ENCODE measurements at regions not wholly inside any gene's neighbourhood (a gene's known extent, or its start where the extent isn't known, plus 50 kb on each side); places are given as distances from the start of the nearest gene placed in this dataset.

DNA sequence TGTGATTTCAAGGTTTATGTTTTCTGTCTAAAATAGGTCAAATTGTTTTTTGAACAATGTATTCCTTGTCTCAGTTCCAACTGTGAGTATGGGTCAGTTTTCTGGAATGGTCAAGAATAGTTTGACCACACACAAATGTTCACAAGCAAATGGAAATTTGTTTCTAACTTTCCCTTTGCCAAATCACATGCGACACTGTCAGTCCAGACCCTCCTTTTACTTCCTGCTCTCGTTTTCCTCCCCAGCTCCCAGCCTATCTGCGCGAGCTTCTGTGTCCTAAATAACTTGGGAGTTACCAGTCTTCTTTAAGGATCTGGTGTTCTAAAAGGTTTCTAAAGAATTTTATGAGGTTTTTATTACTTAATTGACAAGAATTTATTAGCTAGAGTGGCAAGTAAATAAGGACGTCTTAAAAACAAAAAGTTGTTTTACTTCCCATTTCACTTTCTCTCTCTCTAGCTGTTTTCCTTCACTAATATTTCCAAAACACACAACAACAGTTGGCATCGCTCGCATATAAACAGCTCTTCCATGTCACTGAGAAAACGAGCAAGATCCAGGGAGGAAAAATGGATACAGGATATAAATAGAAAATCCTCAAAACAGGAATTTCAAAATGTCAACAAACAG is 266.1 kb upstream of the KLF6 start:
- TF ChIP-seq, protein P1, sequence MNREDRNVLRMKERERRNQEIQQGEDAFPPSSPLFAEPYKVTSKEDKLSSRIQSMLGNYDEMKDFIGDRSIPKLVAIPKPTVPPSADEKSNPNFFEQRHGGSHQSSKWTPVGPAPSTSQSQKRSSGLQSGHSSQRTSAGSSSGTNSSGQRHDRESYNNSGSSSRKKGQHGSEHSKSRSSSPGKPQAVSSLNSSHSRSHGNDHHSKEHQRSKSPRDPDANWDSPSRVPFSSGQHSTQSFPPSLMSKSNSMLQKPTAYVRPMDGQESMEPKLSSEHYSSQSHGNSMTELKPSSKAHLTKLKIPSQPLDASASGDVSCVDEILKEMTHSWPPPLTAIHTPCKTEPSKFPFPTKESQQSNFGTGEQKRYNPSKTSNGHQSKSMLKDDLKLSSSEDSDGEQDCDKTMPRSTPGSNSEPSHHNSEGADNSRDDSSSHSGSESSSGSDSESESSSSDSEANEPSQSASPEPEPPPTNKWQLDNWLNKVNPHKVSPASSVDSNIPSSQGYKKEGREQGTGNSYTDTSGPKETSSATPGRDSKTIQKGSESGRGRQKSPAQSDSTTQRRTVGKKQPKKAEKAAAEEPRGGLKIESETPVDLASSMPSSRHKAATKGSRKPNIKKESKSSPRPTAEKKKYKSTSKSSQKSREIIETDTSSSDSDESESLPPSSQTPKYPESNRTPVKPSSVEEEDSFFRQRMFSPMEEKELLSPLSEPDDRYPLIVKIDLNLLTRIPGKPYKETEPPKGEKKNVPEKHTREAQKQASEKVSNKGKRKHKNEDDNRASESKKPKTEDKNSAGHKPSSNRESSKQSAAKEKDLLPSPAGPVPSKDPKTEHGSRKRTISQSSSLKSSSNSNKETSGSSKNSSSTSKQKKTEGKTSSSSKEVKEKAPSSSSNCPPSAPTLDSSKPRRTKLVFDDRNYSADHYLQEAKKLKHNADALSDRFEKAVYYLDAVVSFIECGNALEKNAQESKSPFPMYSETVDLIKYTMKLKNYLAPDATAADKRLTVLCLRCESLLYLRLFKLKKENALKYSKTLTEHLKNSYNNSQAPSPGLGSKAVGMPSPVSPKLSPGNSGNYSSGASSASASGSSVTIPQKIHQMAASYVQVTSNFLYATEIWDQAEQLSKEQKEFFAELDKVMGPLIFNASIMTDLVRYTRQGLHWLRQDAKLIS (CRISPR knock-in tag; IDR thresholded peaks at IDR 0.05) = no peak
- TF ChIP-seq, protein P2, sequence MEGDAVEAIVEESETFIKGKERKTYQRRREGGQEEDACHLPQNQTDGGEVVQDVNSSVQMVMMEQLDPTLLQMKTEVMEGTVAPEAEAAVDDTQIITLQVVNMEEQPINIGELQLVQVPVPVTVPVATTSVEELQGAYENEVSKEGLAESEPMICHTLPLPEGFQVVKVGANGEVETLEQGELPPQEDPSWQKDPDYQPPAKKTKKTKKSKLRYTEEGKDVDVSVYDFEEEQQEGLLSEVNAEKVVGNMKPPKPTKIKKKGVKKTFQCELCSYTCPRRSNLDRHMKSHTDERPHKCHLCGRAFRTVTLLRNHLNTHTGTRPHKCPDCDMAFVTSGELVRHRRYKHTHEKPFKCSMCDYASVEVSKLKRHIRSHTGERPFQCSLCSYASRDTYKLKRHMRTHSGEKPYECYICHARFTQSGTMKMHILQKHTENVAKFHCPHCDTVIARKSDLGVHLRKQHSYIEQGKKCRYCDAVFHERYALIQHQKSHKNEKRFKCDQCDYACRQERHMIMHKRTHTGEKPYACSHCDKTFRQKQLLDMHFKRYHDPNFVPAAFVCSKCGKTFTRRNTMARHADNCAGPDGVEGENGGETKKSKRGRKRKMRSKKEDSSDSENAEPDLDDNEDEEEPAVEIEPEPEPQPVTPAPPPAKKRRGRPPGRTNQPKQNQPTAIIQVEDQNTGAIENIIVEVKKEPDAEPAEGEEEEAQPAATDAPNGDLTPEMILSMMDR (IDR thresholded peaks at IDR 0.05 in 2 of 3, conservative IDR thresholded peaks at IDR 0.05 in 1 of 3; ENCODE audit: insufficient read depth in 2 of 3, low read depth in 1 of 3, low read length in 3 of 3) = no peak
- no peak for TF ChIP-seq MCM7 (IDR thresholded peaks at IDR 0.05)
- no peak for TF ChIP-seq FOXA3 (CRISPR knock-in tag; conservative IDR thresholded peaks at IDR 0.05 in 1 of 2, IDR thresholded peaks at IDR 0.05 in 1 of 2)
- TF ChIP-seq CBFB (CRISPR knock-in tag; IDR thresholded peaks at IDR 0.05) = no peak
- no peak for TF ChIP-seq ADNP (tag; IDR thresholded peaks at IDR 0.05)

Measured in K562 (cell line).